Raji (cell line): ENCODE measurements at regions not wholly inside any gene's neighbourhood (a gene's known extent, or its start where the extent isn't known, plus 50 kb on each side); places are given as distances from the start of the nearest gene placed in this dataset.

Experiments used
- POLR2A ChIP-seq: IDR thresholded peaks from 2 replicates; pipeline ENCODE4 v1.6.1; 2011; ENCODE audit warnings: low read depth, low read length, control low read depth; ENCODE audit not compliant: insufficient read depth

GRCh38 chr13:50611117-50611781, 232.2 kb downstream of the DLEU7 start:
- TF ChIP-seq POLR2A, result no peak

DNA sequence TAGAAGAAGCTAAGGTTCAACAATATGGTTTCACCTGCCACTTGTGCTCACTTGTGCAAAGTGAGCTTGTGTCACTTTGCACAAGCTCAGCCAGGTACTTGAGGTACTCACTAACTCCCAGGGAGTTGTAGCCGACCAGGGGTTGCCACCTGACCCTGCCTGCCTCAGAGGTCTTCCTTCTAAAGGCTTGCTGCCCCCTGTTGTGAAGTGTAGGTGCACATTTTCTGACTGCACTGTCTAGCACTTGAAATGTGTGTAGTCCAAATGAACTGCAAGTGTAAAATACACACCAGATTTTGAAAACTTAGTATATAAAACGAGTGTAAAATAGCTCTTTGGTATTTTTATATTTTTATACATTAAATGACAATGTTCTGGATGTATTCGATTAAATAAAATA, 230.8 kb downstream of the DLEU7 start:
- no peak for TF ChIP-seq POLR2A

DNA sequence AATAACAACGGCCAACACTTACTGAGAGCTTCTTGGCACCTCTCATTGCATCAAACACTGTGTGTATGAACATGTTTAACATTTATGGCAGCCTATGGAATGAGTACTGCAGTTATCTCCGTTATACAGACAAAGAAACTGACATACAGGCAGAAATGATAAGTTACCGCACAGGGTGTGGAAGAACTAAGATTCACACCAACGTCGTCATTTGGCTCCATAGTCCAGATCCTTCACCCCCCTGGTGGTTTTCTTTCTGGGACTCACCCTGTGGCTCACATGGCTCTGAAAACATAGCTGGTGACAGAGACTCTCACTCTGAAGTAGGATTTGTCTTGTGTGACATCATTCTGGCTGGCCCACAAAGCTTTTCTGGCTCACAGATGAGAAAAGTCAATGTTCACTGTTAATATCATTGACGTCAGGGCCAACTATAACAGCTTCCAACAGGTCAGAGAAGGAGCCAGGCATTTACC, 230.1 kb downstream of the DLEU7 start:
- TF ChIP-seq POLR2A, result no peak

- TF ChIP-seq POLR2A, result no peak
These were observed 228.3 kb downstream of the DLEU7 start for GRCh38 chr13:50615234-50615633.

GRCh38 chr13:50616101-50616500, 227.4 kb downstream of the DLEU7 start:
- TF ChIP-seq POLR2A, result no peak

DNA sequence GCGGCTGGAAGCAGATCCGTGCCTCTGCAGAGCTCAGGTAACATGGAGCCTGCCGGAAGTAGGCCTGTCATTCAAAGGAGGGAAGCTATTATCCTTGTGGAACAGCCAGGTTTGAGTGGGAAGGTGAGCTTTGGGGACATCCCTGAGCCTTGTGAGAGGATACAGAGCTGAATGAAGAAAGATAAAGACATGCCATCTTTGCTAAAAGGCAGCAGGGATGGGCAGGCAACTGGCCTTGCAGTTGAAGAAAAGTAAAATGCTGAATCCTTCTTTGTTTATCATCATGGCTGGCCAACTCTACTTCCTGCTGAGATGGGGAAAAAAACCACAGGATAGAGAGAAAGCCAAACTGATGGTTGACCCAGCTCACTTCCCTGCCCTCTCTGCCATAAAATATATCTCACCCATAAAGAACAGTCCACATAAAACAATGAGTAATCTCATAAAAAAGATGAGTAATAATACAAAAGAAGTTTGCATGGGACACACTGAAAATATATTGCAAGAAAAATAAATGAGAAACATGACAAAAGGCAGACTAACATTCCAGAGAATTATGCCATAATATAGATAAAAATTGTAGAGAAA, 226.3 kb downstream of the DLEU7 start:
- no peak for TF ChIP-seq POLR2A

- no peak for TF ChIP-seq POLR2A
These were observed 225.3 kb downstream of the DLEU7 start for GRCh38 chr13:50618206-50618605.

DNA sequence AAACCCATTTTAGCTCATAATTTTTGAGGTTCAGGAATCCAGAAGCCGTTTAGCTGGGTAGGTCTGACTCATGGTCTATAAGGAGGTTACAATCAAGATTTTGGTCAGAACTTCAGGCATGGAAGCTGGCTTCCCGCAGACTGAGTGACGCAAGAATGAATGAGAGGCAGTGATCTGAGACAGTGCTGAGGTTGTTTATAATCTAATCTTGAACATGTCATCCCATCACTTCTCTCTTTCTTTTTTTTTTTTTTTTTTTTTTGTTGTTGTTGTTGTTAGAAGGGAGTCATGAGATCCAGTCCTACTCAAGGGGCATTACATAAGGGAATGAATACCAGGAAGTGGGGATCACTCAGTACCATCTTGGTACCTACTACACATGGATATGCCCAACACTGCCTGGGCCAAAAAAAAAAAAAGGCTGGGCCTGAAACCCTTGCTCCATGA, 217.4 kb downstream of the DLEU7 start:
- no peak for TF ChIP-seq POLR2A

DNA sequence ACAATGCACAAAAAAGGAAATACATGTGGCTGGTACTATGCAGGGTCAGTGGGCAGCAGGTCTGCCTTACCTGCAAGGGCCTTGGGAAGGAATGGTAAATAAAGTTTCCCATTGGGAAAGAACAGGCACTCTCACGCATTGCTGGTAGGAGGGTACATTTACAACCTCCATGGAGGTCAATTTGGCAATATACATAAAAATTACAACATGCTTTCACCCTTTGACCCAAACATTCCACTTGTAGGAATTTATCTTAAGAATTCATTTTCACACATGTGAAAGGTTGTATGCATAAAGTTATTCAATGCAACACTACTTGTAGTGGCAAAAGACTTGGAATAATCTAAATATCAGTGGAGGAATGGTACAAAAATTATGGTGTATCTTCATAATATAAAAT, 216.4 kb downstream of the DLEU7 start:
- TF ChIP-seq POLR2A, result no peak

GRCh38 chr13:50629497-50629896, 214.0 kb downstream of the DLEU7 start:
- TF ChIP-seq POLR2A, result no peak

GRCh38 chr13:50629966-50630365, 213.5 kb downstream of the DLEU7 start:
- TF ChIP-seq POLR2A, result no peak

DNA sequence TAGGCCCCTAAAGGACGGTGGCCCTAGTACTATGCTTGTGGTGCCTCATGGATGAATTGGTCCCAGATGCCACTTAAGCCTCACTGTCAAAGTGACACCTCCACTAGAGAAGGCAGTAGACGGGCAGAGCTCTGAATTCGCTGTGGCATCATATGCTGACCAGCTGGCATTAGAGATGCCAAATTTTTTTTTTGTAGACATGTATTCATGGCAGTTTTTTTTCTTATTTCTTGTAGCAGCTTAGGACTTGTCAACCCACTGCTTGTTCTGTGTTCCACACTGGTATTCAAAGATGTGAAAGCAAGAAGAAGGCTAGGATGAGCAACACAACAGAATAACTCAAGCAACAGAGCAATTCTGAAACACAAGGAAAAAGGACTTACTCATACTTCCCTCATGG, 212.5 kb downstream of the DLEU7 start:
- TF ChIP-seq POLR2A, result no peak

- no peak for TF ChIP-seq POLR2A
These were observed 209.2 kb downstream of the DLEU7 start for GRCh38 chr13:50634339-50634738.

DNA sequence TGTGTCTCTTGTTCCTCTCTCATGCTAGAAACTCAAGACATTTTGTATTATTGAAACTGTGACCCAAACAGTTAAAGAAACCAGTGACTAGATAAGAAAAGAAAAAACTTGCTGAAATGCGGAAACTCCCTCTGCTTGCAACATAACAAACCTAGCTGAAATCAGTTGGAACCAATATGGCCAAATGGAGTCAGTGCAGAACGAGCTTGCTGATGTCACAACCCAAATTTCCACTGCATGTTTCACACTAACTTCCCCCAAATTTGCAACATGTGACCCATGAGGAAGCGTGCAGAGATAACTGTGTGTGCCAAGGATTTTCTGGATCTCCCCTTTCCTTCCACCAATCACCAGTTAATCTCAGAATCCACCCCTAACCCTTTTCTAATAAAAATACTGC, 208.0 kb downstream of the DLEU7 start:
- no peak for TF ChIP-seq POLR2A

GRCh38 chr13:50636007-50636704, 207.3 kb downstream of the DLEU7 start:
- TF ChIP-seq POLR2A, result no peak

DNA sequence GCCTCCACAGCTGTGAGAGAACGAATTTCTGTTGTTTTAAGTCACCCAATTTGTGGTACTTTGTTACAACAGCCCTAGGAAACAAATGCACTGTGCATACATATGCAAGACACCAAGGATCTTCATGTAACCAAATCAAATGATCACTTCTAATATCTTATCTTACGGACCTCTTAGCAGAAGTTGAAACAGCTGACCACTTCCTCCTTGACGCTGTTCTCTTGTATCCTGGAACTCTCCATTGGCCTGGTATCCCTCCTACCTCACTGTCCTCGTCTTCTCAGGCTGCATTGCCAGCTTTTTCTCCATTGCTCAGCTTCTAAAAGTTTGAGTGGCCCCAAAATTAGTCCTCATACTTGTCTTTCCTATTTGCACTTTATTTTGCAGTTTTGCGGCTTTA, 200.4 kb downstream of the DLEU7 start:
- no peak for TF ChIP-seq POLR2A
